ENCODE measurements at regions not wholly inside any gene's neighbourhood (a gene's known extent, or its start where the extent isn't known, plus 50 kb on each side); places are given as distances from the start of the nearest gene placed in this dataset.

- 30% methylated on average over 7 of the region's 7 CpGs for WGBS (ENCODE audit: insufficient coverage)
- no peak overlapping the region for H3K27ac Mint-ChIP-seq
- H3K27ac ChIP-seq (ENCODE audit: low read length): no peak overlapping the region
- H3K36me3 ChIP-seq (ENCODE audit: control insufficient read depth, insufficient read depth, low read length): no peaks in the 10 kb centered on the region
- H3K36me3 Mint-ChIP-seq: no peaks in the 10 kb centered on the region
- H3K4me1 ChIP-seq (ENCODE audit: control insufficient read depth, insufficient read depth, low read length): no peaks in the 10 kb centered on the region
- no peaks in the 10 kb centered on the region for H3K9me3 ChIP-seq (ENCODE audit: control insufficient read depth, insufficient read depth, low read length)
- no peaks in the 10 kb centered on the region for H3K4me1 Mint-ChIP-seq
- H3K4me3 ChIP-seq (ENCODE audit: low read length): no peak overlapping the region
- H3K27me3 ChIP-seq (ENCODE audit: control insufficient read depth, insufficient read depth, low read length): peaks cover 9% of the 10 kb centered on the region
- intact Hi-C loops (cut with micrococcal nuclease): no loop called here
- peaks cover 34 to 46% of the 10 kb centered on the region in 2 donors for H3K27me3 Mint-ChIP-seq (ENCODE audit: low read depth in 2 of 2)
- no peak for TF ChIP-seq CTCF (IDR thresholded peaks at IDR 0.05)
- no peak overlapping the region for H3K4me3 Mint-ChIP-seq
- DNase-seq (no peak), ATAC-seq (no peak)
- H3K9me3 Mint-ChIP-seq: no peaks in the 10 kb centered on the region
These were observed 125.2 kb upstream of the SYT13 start for GRCh38 chr11:45411228-45411946.

GRCh38 chr11:45410391-45411227 is 124.5 kb upstream of the SYT13 start:
- Histone ChIP-seq H3K36me3 (ENCODE audit: control insufficient read depth, insufficient read depth, low read length) (no peaks in the 10 kb centered on the region), H3K4me3 (ENCODE audit: low read length) (no peak overlapping the region), H3K27ac (ENCODE audit: low read length) (no peak overlapping the region), H3K9me3 (ENCODE audit: control insufficient read depth, insufficient read depth, low read length) (no peaks in the 10 kb centered on the region), H3K4me1 (ENCODE audit: control insufficient read depth, insufficient read depth, low read length) (no peaks in the 10 kb centered on the region), H3K27me3 (ENCODE audit: control insufficient read depth, insufficient read depth, low read length) (peaks cover 9% of the 10 kb centered on the region)
- H3K9me3 Mint-ChIP-seq: no peaks in the 10 kb centered on the region
- intact Hi-C loops (cut with micrococcal nuclease): no loop called here
- H3K4me3 Mint-ChIP-seq: no peak overlapping the region
- TF ChIP-seq CTCF (IDR thresholded peaks at IDR 0.05): no peak
- ATAC-seq (no peak), DNase-seq (no peak)
- H3K36me3 Mint-ChIP-seq: no peaks in the 10 kb centered on the region
- H3K27ac Mint-ChIP-seq: no peak overlapping the region
- peaks cover 34 to 46% of the 10 kb centered on the region in 2 donors for H3K27me3 Mint-ChIP-seq (ENCODE audit: low read depth in 2 of 2)
- 35% methylated on average over 12 of the region's 12 CpGs for WGBS (ENCODE audit: insufficient coverage)
- no peaks in the 10 kb centered on the region for H3K4me1 Mint-ChIP-seq

DNA sequence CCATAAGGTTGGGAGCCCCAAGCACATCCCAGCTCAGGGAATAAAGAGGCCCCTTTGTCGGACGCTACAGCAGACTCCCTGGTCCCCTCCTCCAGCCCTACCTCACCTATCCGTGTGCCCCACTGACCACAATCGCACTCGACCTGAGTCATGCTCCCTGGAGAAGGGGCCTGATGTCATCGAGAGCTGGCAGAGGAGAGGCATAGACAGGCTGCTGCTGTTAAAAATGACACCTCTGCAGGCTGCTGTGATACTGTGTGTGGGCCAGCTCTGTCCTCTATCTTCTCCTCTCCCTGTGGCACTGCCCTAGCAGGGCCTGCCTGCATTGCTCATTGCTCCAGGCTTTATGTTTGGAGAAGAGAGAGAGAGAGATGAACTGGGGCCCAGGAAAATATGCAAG is 123.4 kb upstream of the SYT13 start:
- Mint-ChIP-seq H3K27ac (no peak overlapping the region), H3K27me3 (ENCODE audit: low read depth in 2 of 2) (peaks cover 38 to 51% of the 10 kb centered on the region in 2 donors), H3K36me3 (no peaks in the 10 kb centered on the region), H3K9me3 (no peaks in the 10 kb centered on the region), H3K4me1 (no peaks in the 10 kb centered on the region), H3K4me3 (no peak overlapping the region)
- Histone ChIP-seq H3K9me3 (ENCODE audit: control insufficient read depth, insufficient read depth, low read length) (no peaks in the 10 kb centered on the region), H3K4me1 (ENCODE audit: control insufficient read depth, insufficient read depth, low read length) (no peaks in the 10 kb centered on the region), H3K36me3 (ENCODE audit: control insufficient read depth, insufficient read depth, low read length) (no peaks in the 10 kb centered on the region), H3K27me3 (ENCODE audit: control insufficient read depth, insufficient read depth, low read length) (peaks cover 9% of the 10 kb centered on the region), H3K27ac (ENCODE audit: low read length) (no peak overlapping the region), H3K4me3 (ENCODE audit: low read length) (no peak overlapping the region)
- 57% methylated on average over 6 of the region's 6 CpGs for WGBS (ENCODE audit: insufficient coverage)
- intact Hi-C loops (cut with micrococcal nuclease): no loop called here
- TF ChIP-seq CTCF (IDR thresholded peaks at IDR 0.05): no peak
- ATAC-seq (no peak), DNase-seq (no peak)

All from natural killer cell (primary cell).